ENCODE measurements at regions not wholly inside any gene's neighbourhood (a gene's known extent, or its start where the extent isn't known, plus 50 kb on each side); places are given as distances from the start of the nearest gene placed in this dataset.

GRCh38 chr6:119768201-119768600, 418.6 kb upstream of the MAN1A1 start:
- TF ChIP-seq CTCF (conservative IDR thresholded peaks at IDR 0.05) (no peak), ZFX (IDR thresholded peaks at IDR 0.05) (no peak)

Data from C4-2B (cell line).